ENCODE measurements at regions not wholly inside any gene's neighbourhood (a gene's known extent, or its start where the extent isn't known, plus 50 kb on each side); places are given as distances from the start of the nearest gene placed in this dataset.
"Not testable (repeated sequence)": the region's sequence is repeated elsewhere in the genome, so short reads cannot be mapped to it uniquely, and the experiment has no call there.

DNA sequence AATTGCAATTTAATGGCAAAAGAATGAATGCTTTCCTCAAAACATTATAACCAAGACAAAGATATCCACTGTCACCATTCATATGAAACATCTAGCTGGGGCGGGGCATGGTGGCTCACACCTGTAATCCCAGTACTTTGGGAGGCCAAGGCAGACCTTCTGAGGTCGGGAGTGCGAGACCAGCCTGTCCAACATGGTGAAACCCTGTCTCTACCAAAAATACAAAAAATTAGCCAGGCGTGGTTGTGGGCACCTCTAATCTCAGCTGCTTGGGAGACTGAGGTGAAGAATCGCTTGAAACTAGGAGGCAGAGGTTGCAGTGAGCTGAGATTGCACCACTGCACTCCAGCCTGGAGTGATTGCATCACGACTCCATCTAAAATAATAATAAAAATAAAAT lies 740.6 kb upstream of the MIR17HG start:
- TF ChIP-seq CTCF (IDR thresholded peaks at IDR 0.05; ENCODE audit: insufficient read depth, low read length, poor library complexity, severe bottlenecking); EZH2phosphoT487 (conservative IDR thresholded peaks at IDR 0.05; ENCODE audit: low read length): not testable (repeated sequence)
